Pancreas (tissue), 10 donors: ENCODE measurements at regions not wholly inside any gene's neighbourhood (a gene's known extent, or its start where the extent isn't known, plus 50 kb on each side); places are given as distances from the start of the nearest gene placed in this dataset.

Source experiments
- ATAC-seq, 4 donors: fragments of 200-7000 bp; cut with Tn5 transposase; one replicate each; pipeline versions ENCODE4 v1.8.0 to v1.9.1; 2020; ENCODE audit warnings: mild to moderate bottlenecking in 4 of 4, moderate library complexity in 4 of 4
- DNase-seq, 6 donors: peaks; one replicate each; pipeline ENCODE4 v3.0.0-alpha.2; 2020
- FAIRE-seq: peaks from 2 replicates; lab custom pipeline; 2012; peaks lifted over from hg19 to GRCh38; lab: Jason Lieb, UNC
- H3K27ac ChIP-seq, 4 donors: fragments of 200-600 bp; sonication (generic); 1 replicate in 3 of 4; 2 replicates in 1 of 4; pipeline versions ENCODE4 v1.5.0 to v1.8.0; 2020
- H3K27me3 ChIP-seq, 4 donors: fragments of 200-600 bp; one replicate each; pipeline ENCODE4 v1.8.0; 2021
- H3K36me3 ChIP-seq, 3 donors: fragments of 200-600 bp; sonication (generic) in 1 of 3; one replicate each; pipeline versions ENCODE4 v1.5.0 to v1.8.0; 2020 to 2021
- H3K4me1 ChIP-seq, 3 donors: fragments of 200-600 bp; one replicate each; pipeline ENCODE4 v1.8.0; 2021
- H3K4me3 ChIP-seq, 4 donors: fragments of 200-600 bp; sonication (generic) in 2 of 4; one replicate each; pipeline versions ENCODE4 v1.5.0 to v1.8.0; 2020 to 2021
- H3K9me3 ChIP-seq, 4 donors: fragments of 200-600 bp; one replicate each; pipeline ENCODE4 v1.8.0; 2021
- CTCF ChIP-seq, 4 donors: fragments of 200-600 bp; sonication (generic) in 3 of 4; IDR thresholded peaks; one replicate each; pipeline versions ENCODE4 v1.5.0 to v1.8.0; 2021; ENCODE audit warnings: antibody characterized with exemption in 4 of 4
- WGBS, 2 donors: extraction: QIAGEN DNeasy Blood & Tissue Kit; methylation state at CpG; one replicate each; pipeline ENCODE4 v1.1.7; 2013; 5-methylcytosine and 5-hydroxymethylcytosine counted together
- intact Hi-C, 3 donors: fragments of 100-400 bp; cut with DNase I; formaldehyde crosslinking; loops; one replicate each; pipeline versions ENCODE4 v1.11.1 to v1.14.2; 2022
- donor health status: healthy with polysubstance abuse.
- donor health status: DM: no; HTN: no; CAD: no; lungs with moderate emphysema.
- donor health status: DM: no; HTN: no; CAD: no.
- donor health status: control.
- donor health status: control.
- donor health status: Bipolar disorder and iron deficiency.
- donor health status: DM: yes; HTN: yes; CAD: no.
- donor health status: DM: no; HTN: no; CAD: no.
- donor health status: DM: no; HTN: no; CAD: no.
- donor health status: DM: yes; HTN: yes; CAD: no.

GRCh38 chr17:22514315-22514714, 822.0 kb downstream of the KCNJ18 start:
- no peaks in the 10 kb centered on the region for H3K36me3 ChIP-seq
- FAIRE-seq, result no peak
- H3K4me3 ChIP-seq, result no peak overlapping the region
- no peaks in the 10 kb centered on the region for H3K4me1 ChIP-seq
- no peak for TF ChIP-seq CTCF (IDR thresholded peaks at IDR 0.05)
- H3K27me3 ChIP-seq, result no peaks in the 10 kb centered on the region
- no peak for ATAC-seq
- intact Hi-C loops, result no loop called here
- H3K27ac ChIP-seq, result no peak overlapping the region
- WGBS, 2 donors, result 42 to 49% methylated on average over 6 of the region's 6 CpGs
- H3K9me3 ChIP-seq, result no peaks in the 10 kb centered on the region
- no peak for DNase-seq

- DNase-seq (no peak), FAIRE-seq (no peak), ATAC-seq (no peak)
- Histone ChIP-seq H3K4me3 (no peak overlapping the region), H3K4me1 (no peaks in the 10 kb centered on the region), H3K9me3 (no peaks in the 10 kb centered on the region), H3K27ac (no peak overlapping the region), H3K27me3 (no peaks in the 10 kb centered on the region), H3K36me3 (no peaks in the 10 kb centered on the region)
- no peak for TF ChIP-seq CTCF (IDR thresholded peaks at IDR 0.05)
- intact Hi-C loops, result no loop called here
- 59 to 68% methylated on average over 4 of the region's 4 CpGs for WGBS, 2 donors
These were observed 822.5 kb downstream of the KCNJ18 start for GRCh38 chr17:22514767-22515320.

- WGBS, 2 donors, result 28 to 35% methylated on average over 5 of the region's 5 CpGs
- TF ChIP-seq CTCF (IDR thresholded peaks at IDR 0.05), result no peak
- intact Hi-C loops, result no loop called here
These were observed 823.3 kb downstream of the KCNJ18 start for GRCh38 chr17:22515599-22515998.

GRCh38 chr17:22516861-22517636, 824.7 kb downstream of the KCNJ18 start:
- Histone ChIP-seq H3K36me3 (no peaks in the 10 kb centered on the region), H3K27me3 (no peaks in the 10 kb centered on the region), H3K27ac (no peak overlapping the region), H3K4me1 (no peaks in the 10 kb centered on the region), H3K4me3 (no peak overlapping the region), H3K9me3 (no peaks in the 10 kb centered on the region)
- DNase-seq (peak in 1 of 6 donors; percentile 55), ATAC-seq (no peak), FAIRE-seq (no peak)
- TF ChIP-seq CTCF (IDR thresholded peaks at IDR 0.05), result no peak
- 50 to 56% methylated on average over 23 to 26 of the region's 26 CpGs for WGBS, 2 donors
- intact Hi-C loops, result no loop called here

More at GRCh38 chr17:22515599-22515998, 823.3 kb downstream of the KCNJ18 start:
- no peak overlapping the region for H3K27ac ChIP-seq
- no peaks in the 10 kb centered on the region for H3K4me1 ChIP-seq
- no peaks in the 10 kb centered on the region for H3K9me3 ChIP-seq
- H3K27me3 ChIP-seq, result no peaks in the 10 kb centered on the region
- no peak overlapping the region for H3K4me3 ChIP-seq
- no peak for ATAC-seq
- H3K36me3 ChIP-seq, result no peaks in the 10 kb centered on the region
- FAIRE-seq, result no peak
- no peak for DNase-seq

- Histone ChIP-seq H3K9me3 (no peaks in the 10 kb centered on the region), H3K36me3 (no peaks in the 10 kb centered on the region), H3K4me1 (no peaks in the 10 kb centered on the region), H3K27ac (no peak overlapping the region), H3K27me3 (no peaks in the 10 kb centered on the region), H3K4me3 (no peak overlapping the region)
- 38 to 49% methylated on average over 18 to 20 of the region's 20 CpGs for WGBS, 2 donors
- TF ChIP-seq CTCF (IDR thresholded peaks at IDR 0.05), result no peak
- ATAC-seq, result no peak
- DNase-seq, result peak in 1 of 6 donors; percentile 28
- no peak for FAIRE-seq
- intact Hi-C loops, result no loop called here
These were observed 825.4 kb downstream of the KCNJ18 start for GRCh38 chr17:22517716-22518115.
